VCaP (cell line): ENCODE measurements at regions not wholly inside any gene's neighbourhood (a gene's known extent, or its start where the extent isn't known, plus 50 kb on each side); places are given as distances from the start of the nearest gene placed in this dataset.

Experiments used
- H3K27ac ChIP-seq: fragments of 450-650 bp; 2 replicates; pipeline ENCODE4 v1.5.1; 2017
- CTCF ChIP-seq: fragments of 450-650 bp; conservative IDR thresholded peaks from 2 replicates; pipeline ENCODE4 v1.5.1; 2017; ENCODE audit warnings: mild to moderate bottlenecking, moderate library complexity

GRCh38 chr4:26020881-26021280, 106.9 kb downstream of the SMIM20 start:
- peak overlapping the region; percentile 81 for H3K27ac ChIP-seq
- TF ChIP-seq CTCF, result no peak

GRCh38 chr4:26021417-26022345, 107.7 kb downstream of the SMIM20 start:
- peak overlapping the region; percentile 81 for H3K27ac ChIP-seq
- no peak for TF ChIP-seq CTCF

- TF ChIP-seq CTCF, result no peak
- peak overlapping the region; percentile 81 for H3K27ac ChIP-seq
These were observed 108.6 kb downstream of the SMIM20 start for GRCh38 chr4:26022346-26023202.

- no peak for TF ChIP-seq CTCF
These were observed 109.4 kb downstream of the SMIM20 start for GRCh38 chr4:26023203-26023972.

GRCh38 chr4:26024079-26024478, 110.1 kb downstream of the SMIM20 start:
- H3K27ac ChIP-seq, result peak overlapping the region; percentile 81; the same call in 1 of the 2 replicates
- TF ChIP-seq CTCF, result no peak

More at GRCh38 chr4:26023203-26023972, 109.4 kb downstream of the SMIM20 start:
- peak overlapping the region; percentile 81 for H3K27ac ChIP-seq

- no peak overlapping the region for H3K27ac ChIP-seq
- TF ChIP-seq CTCF, result no peak
These were observed 114.2 kb downstream of the SMIM20 start for GRCh38 chr4:26028133-26028792.
